Panc1 (cell line): ENCODE measurements at regions not wholly inside any gene's neighbourhood (a gene's known extent, or its start where the extent isn't known, plus 50 kb on each side); places are given as distances from the start of the nearest gene placed in this dataset.

ENCODE experiments used
- POLR2AphosphoS5 ChIP-seq: IDR thresholded peaks from 2 replicates; pipeline ENCODE4 v1.6.1; 2012; ENCODE audit warnings: mild to moderate bottlenecking, low read depth, low read length, moderate library complexity
- SIN3A ChIP-seq: IDR thresholded peaks from 2 replicates; pipeline ENCODE4 v1.6.1; 2012; ENCODE audit warnings: low read depth, mild to moderate bottlenecking, low read length, moderate library complexity, borderline replicate concordance; ENCODE audit not compliant: insufficient read depth
- TF ChIP-seq, protein P1 (sequence below): fragments of 450-650 bp; IDR thresholded peaks from 2 replicates; pipeline ENCODE4 v1.5.1; 2017; ENCODE audit warnings: mild to moderate bottlenecking
- TF ChIP-seq, protein P2 (sequence below), 2 experiments: IDR thresholded peaks; 2 replicates each; pipeline ENCODE4 v1.6.1; 2011 to 2012; ENCODE audit warnings: low read depth in 2 of 2, control low read depth in 1 of 2, low read length in 1 of 2, mild to moderate bottlenecking in 1 of 2, moderate library complexity in 1 of 2; ENCODE audit not compliant: insufficient read depth in 1 of 2

DNA sequence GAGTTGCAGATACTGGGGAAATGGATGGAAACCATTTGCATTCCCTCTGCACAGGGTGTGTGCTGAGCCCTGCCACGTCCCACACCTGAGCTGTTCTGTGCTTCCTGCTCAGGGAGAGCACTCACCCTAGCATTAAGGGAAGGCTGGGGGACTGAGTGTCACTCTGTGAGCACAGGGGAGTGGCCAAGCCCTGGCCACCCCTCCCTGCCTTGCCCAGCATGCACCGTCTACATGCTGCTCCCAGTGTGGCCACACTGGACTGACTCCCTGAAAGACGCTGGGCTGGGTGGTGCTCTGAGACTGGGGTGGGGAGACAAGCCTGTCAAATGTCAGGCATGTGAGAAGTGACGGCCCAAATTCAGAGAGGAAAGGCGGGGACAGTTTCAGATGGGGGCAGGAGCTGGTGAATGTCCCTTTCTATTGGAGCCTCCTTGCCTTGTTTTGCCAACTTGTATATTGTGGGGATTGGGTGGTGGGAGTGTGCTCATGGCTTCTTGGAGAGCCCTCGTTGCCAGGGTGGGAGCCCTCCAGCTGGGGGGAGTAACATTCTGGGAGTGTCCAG lies 298.4 kb upstream of the HS6ST1 start:
- TF ChIP-seq, protein P1, sequence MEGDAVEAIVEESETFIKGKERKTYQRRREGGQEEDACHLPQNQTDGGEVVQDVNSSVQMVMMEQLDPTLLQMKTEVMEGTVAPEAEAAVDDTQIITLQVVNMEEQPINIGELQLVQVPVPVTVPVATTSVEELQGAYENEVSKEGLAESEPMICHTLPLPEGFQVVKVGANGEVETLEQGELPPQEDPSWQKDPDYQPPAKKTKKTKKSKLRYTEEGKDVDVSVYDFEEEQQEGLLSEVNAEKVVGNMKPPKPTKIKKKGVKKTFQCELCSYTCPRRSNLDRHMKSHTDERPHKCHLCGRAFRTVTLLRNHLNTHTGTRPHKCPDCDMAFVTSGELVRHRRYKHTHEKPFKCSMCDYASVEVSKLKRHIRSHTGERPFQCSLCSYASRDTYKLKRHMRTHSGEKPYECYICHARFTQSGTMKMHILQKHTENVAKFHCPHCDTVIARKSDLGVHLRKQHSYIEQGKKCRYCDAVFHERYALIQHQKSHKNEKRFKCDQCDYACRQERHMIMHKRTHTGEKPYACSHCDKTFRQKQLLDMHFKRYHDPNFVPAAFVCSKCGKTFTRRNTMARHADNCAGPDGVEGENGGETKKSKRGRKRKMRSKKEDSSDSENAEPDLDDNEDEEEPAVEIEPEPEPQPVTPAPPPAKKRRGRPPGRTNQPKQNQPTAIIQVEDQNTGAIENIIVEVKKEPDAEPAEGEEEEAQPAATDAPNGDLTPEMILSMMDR: no peak
- no peak for TF ChIP-seq POLR2AphosphoS5
- TF ChIP-seq SIN3A: no peak
- TF ChIP-seq, protein P2, sequence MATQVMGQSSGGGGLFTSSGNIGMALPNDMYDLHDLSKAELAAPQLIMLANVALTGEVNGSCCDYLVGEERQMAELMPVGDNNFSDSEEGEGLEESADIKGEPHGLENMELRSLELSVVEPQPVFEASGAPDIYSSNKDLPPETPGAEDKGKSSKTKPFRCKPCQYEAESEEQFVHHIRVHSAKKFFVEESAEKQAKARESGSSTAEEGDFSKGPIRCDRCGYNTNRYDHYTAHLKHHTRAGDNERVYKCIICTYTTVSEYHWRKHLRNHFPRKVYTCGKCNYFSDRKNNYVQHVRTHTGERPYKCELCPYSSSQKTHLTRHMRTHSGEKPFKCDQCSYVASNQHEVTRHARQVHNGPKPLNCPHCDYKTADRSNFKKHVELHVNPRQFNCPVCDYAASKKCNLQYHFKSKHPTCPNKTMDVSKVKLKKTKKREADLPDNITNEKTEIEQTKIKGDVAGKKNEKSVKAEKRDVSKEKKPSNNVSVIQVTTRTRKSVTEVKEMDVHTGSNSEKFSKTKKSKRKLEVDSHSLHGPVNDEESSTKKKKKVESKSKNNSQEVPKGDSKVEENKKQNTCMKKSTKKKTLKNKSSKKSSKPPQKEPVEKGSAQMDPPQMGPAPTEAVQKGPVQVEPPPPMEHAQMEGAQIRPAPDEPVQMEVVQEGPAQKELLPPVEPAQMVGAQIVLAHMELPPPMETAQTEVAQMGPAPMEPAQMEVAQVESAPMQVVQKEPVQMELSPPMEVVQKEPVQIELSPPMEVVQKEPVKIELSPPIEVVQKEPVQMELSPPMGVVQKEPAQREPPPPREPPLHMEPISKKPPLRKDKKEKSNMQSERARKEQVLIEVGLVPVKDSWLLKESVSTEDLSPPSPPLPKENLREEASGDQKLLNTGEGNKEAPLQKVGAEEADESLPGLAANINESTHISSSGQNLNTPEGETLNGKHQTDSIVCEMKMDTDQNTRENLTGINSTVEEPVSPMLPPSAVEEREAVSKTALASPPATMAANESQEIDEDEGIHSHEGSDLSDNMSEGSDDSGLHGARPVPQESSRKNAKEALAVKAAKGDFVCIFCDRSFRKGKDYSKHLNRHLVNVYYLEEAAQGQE (IDR thresholded peaks at IDR 0.05; ENCODE audit: insufficient read depth in 1 of 2, low read depth in 2 of 2, low read length in 1 of 2): no peak
